GM19395 (cell line): ENCODE measurements at regions not wholly inside any gene's neighbourhood (a gene's known extent, or its start where the extent isn't known, plus 50 kb on each side); places are given as distances from the start of the nearest gene placed in this dataset.
A peak's percentile ranks its signal among the peaks of the same experiment; 100 is the strongest.

ENCODE experiments used
- ATAC-seq: cut with Tn5 transposase; IDR thresholded peaks from one replicate; pipeline ENCODE4 v1.9.1; 2021; ENCODE audit warnings: mild to moderate bottlenecking, moderate library complexity; ENCODE audit not compliant: unreplicated experiment

DNA sequence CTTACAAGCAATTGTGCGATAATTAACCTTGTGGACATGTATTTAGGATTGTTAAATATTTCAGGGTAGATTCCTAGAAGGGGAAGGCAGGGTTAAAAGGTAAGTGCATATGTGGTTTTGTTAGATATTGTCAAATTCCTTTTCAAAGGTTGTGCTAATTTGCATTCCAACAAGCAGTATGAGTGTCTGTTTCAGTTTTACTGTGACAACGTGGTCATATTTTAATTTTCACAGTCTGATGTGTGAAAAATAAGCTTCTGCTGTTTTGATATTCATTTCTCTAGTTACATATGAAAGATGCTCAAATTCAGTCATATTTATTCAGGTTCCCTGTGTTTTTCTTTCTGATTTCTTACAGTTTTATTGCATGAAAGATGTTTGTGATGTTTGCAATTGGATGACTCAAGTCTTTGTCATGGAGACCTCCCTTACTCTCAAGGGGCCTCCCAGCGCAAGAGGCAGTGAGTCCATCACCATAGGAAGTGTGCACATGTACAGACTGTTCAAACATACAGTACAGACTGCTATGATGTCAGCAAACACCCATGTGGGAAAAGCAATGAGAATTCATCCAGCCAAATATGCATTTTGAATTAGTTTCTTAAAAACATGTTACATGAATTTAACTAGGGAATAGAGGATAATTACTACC, 310.8 kb downstream of the GALR1 start:
- ATAC-seq: peak; percentile 86

DNA sequence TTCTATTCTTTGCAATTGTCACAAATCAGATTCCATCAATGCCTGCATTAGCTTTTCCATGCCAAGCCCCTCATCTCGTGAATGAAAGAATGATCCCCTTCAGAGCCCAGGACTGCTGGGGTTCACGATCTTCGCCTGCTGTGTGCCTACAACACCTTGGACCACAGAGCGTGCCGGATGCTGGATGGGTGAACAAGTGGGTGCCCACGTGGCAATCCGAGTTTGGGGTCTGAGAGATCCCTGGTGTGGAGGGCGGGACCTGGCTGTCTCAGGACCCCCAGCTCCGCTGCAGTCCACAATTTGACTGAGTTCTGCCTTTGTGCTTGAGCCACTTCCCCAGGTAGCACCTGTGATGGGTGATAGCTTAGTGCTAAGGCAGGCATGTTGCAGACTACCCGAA, 317.0 kb downstream of the GALR1 start:
- no peak for ATAC-seq

DNA sequence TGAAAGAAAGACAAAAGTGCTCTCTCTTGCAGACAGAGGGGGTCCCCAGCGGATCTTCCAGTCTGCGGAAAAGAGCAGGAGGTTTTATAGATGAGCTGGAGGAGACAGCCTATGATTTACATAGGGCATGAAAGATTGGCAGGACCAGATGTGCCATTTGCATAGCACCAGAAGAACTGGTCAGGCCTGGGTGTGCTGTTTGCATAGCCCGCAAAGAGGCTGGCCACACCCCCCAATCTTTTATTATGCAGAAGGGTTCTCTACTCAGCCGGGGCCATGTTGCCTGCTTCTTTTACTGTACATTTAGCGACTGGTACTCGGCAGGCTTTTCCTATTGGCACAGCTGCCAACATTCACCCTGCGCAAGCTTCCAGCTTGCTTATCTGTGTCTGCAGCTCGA, 317.6 kb downstream of the GALR1 start:
- ATAC-seq: no peak

DNA sequence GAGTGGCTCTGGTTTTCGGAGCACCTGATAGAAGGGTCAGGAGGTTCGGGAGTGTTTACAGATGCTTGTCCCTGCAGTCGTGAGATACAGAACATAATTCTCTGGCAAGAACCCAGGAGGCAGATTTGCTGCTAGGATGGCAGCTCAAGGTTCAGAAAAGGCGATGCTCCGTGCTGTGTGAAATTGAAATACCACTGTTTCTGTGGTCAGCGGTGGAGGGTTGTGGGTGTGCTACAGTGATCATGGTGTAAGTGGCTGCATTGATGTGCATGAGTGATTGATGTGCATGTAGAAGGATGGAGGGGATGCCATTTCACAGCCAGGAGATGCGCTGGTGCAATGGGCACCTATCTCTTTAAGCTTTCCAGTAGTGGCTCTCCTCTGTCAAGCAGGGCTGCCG, 322.1 kb downstream of the GALR1 start:
- no peak for ATAC-seq

DNA sequence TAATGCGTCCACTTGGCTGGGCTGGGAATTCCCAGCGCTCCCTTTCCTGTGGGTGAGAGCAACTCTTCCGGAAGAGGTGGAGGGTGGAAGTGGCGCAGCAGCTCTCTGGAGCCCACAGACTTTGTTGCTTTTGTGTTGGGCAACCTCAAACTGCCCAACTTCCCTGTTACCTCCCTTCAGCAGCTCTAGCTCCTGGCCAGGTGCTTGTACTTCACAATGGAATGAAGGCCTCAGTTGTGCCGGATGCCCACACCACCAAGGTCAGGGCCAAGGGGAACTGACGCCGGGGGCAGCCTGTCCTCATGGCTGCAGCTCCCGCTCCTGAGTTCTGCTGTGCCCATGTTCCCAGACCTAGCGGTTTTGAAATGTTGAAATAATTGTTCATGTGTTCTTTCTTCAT, 322.9 kb downstream of the GALR1 start:
- no peak for ATAC-seq

DNA sequence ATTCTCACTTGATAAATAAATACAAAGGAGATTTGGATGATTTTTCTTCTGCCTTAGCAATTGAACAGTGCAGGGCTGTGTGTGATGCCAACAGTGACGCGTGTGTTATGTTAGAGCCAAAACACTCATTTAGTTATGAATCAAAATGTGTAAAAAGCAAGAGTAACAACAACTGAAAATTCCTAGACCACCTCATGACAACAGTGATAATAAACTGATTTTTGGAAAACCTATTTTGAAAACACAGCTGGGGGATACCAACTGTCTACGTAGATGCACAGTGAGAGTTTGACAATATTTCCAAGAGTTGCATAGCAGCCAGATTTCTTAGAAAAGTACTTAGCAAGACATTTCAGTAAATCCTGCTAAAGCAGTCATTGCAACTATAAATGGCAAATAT, 323.9 kb downstream of the GALR1 start:
- ATAC-seq: no peak

DNA sequence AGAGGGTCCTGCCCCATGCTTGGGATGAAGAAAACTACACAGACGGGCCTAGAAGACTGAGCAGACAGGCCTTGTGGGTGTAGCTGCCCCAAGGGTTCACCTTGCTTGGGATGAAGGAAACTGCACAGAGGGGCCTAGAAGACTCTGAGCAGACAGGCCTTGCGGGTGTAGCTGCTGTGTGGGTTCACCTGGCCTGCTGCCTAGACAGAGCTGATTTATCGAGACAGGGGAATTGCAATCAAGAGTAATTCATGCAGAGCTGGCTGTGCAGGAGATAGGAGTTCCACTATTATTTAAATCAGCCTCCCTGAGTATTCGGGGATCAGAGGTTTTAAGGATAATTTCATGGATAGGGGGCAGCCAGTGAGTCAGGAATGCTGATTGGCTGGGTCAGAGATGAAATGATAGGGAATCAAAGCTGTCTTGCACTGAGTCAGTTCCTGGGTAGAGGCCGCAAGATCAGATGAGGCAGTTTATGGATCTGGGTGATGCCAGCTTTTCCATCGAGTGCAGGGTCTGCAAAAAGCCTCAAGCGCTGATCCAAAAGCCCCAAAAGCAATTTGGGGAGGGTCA, 341.4 kb downstream of the GALR1 start:
- no peak for ATAC-seq

DNA sequence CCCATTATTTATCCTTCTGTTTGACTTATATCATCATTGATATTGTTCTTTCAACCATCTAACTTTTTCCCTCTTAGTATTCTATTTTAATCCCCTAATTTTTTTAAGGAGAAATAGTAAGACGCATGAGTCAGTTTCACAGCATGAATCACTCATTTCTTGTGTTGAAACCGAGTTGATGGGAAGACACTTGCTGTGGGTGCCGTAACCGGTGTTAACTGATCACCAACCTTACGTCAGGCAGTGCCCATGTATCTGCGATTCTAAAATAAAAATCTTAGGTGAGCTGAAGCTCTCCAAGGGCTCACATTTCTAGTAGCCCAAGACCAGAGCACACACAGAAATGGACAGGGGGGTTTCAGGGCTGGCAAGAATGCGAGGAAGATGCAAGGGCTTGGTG, 348.1 kb downstream of the GALR1 start:
- no peak for ATAC-seq

DNA sequence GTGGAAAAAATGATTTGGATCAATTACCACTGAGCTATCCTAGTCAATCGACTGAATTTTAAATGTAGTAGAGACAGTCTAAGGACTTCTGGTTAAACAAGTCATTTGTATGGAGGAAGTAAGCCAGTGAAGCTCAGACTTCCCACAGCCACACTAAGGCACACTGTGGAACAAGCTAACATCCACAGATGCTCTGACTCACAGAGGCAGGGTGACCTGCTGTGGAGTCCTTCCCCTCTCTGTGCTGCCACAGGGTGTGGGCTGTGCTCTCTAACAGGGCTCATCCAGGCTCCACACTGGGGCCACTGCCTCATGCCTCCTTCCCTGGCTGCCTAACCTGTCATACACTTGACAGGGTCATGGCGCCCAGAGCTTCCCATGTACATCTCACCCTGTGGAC, 351.0 kb downstream of the GALR1 start:
- no peak for ATAC-seq

DNA sequence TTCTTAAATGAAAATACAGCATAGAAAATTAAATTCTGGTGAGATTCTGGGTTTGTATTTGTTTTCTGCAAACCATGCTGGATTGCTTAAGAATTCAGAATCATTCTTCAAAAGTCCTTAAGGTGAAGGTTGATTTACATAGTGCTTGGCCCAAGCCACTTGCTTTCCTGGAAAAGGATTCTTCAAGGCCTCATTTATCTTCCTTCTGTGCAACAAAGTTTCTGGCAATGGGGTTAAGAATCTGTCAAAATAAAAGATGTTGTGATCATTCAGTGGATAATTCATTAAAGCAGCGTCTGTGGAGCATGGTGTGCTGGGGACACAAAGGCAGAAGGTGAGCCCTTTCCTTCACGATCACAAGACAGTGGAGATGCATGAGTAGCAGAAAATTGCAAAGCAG, 351.9 kb downstream of the GALR1 start:
- ATAC-seq: no peak

DNA sequence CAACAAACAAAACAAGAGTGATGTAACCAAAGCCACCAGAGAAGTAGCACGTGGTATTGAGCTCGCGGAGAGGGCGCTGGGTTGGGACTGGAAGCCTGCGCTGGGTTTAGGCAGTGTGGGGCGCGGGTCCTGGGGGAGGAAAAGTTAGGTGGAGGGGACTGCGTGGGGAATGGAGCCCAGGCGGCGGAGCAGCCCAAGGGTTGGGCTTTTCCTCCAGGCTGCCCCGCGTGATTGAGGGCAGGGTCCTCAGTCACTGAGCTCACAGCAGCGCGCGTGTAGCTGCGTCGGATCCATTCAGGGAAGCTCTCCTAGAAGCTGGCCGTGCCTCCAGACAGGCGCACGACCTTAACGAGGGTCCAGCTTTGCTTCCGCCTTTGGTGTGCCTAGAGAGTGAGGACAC, 357.4 kb downstream of the GALR1 start:
- no peak for ATAC-seq

DNA sequence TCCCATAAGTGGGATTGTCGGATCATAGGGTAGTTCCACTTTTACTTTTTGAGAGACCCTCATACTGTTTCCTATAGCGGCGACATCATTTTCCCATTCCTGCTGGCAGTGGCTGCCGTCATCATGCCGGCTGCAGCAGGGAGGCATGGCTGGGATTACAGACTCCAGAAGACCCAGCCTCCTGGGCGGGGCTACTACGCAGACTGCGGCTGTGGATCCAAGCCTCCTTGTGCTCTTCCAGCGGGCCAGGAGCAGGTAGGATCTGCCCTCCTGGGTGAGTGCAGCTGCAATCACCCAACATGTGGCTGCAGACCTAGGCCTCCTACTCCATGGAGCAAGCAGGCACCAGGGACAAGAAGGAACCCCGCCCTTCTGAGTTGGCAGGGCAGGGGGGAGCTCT, 359.2 kb downstream of the GALR1 start:
- ATAC-seq: no peak

DNA sequence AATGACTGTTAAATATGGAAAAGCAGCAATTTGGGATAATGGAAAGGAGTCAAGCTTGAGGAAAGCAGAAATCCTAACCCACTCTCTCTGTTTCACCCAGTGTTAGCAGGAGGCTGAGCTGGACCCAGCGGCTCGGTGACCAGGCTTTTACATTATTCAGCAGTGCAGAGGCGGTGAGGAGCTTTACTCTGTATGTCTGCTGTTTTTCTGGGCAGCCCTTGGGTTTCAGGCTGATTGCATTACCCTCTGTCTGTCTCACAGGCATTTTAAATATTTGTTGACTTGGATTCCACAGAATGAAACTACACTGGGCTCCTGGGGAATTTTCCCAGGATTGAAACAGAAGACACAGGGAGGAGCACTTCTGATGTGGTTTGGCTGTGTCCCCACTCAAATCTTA, 368.0 kb downstream of the GALR1 start:
- ATAC-seq: no peak

DNA sequence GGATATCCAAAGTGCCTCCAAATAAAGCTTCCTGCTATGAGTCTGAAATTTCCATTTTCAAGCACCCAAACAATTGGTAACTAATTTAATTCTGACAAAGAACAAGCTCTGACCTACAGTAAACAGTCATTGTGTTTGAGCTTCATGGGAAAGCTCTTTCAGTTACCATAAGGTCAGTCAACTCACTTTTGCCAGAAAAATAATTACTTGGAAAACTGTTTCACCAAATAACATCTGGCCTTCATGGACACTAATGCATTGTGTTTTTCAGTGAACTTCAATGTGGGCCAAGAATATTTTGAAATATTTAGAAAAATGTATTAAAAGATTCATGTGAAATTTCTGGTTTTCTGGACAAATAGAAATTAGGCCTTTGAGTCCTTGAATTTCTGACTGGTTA, 369.9 kb downstream of the GALR1 start:
- ATAC-seq: no peak

DNA sequence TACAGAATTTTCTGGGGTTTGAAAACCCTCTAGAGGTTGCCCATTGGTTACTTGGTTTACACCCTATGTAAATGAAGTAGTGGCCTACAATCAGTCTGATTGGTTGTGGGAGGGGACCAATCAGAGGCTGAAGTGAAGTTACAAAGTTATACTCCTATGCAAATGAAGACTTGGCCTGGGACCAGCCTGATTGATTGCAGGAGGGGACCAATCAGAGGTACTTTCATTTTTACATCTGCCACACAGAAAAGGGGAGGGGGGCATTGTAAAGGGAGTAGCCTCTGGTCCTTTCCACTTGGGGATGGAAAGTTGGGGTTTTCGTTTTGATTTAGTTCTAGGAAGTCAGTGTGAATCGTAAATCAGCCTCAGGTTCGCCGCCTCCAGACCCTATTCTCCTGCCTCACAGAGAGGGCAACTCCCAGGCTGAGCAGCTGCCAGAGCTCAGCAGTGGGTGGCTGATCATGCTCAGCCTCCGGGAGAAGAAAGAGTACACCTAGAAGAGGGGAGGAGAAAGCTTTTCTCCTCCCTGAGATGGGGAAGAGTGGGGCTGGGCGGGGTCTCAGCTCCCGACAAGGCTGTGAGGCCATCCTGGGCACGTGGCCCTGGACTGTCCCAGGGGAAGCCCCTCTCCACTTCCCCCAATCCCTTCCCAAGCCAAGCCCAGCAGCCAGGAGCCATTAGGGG, 372.5 kb downstream of the GALR1 start:
- ATAC-seq: no peak

DNA sequence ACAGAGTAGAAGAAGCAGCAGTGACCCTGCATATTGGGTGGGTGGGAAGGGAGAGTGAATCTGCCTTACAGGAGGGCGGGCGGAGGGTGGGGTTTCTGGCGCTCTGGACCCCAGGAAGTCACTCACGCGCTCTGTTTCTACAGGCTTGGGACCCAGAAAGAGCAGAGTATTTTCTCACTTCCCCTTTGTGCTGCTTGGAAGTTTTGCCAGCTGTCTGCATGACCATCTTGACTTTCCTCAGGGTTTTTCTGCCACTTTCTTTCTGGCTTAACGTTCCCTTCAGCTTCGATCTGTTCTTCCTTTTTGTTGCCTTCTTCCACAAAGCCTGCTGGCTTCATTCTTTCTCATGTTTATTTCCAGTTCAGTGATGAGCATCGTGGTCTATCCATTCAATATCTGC, 383.1 kb downstream of the GALR1 start:
- ATAC-seq: peak; percentile 91

DNA sequence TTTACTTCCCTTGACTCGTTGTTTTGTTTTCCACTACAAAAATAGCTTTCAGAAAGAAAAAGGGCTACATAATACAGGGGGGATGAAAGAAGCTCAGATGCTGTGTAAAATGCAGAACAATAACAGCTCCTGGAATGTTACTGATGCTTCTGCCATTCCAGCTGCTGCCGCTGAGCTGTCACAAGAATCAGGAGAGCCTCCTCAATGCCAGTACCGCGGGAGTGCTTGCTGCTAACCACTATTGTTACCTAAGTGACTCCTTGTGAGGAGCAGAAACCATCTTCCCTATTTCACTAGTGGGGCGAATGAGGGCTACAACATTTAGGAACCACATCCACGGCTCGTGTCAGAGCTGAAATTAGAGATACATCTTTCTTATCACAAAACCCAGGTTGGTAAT, 384.8 kb downstream of the GALR1 start:
- no peak for ATAC-seq

DNA sequence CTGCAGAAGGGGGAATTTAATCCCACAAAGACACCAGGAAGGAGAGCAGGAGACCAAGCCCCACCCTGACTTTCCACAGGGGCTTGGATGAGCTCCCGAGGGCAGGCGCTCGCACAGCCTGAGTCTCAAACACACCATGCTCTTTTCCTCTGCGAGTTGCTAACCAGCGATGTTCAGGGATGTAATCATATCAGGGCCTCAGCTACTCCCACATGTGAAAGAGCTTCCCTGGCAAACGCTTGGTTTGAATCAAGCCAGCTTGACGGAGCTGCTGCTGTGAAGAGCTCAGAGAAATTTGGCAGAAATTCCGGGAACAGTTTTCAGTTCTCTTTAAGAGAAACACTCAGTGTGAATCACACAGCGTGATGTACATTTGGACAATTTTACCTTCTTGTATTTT, 385.8 kb downstream of the GALR1 start:
- ATAC-seq: no peak

DNA sequence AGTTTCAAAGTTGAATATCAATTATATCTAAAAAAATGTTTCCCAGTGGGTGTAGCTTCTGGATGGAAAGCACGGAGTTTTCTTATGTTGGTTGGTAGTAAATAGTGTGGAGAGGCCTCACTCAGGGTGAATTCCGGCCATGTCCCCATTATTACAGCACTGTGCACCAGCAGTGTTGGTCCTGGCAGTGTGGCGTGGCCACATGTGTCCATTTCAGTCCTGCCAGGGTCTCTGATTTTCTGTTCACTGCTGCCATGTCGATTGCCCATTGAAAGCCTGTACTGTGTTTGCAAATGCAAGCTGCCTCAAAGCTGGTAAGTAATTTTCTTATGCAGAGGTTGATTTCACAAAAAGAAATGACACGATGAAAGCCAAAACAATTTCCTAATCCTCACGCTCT, 386.2 kb downstream of the GALR1 start:
- ATAC-seq: no peak

DNA sequence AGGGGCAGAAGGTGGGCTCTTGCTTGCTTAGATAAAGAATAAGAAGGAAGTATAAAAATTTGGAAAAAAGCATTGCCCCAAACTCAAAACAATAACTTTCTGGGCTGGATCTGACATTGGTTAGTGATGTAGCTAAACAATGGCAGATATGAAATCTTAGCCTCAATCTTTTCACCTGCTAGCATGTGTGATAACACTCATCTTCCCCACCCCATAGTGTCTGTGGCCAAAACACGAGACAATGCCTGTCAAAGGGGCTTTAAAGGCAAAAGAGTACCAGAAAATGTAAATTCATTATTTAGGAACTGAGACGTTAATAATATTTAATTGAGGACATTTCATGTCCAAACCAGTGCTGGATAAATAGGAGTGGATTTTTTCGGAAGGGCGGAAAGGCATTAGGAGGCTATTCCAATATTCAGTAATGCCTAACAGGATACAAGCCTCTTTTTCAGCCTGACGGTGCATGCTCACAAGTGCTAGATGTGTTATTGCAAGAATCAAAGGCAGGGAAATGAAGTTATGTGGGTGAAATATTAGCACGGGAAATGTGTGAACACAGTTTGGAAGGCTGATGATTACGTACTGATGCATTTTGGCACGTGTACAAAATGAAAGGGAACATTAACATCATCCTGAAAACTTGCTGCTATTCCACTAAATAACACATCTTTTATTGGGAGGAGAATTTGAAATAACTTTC, 395.7 kb downstream of the GALR1 start:
- no peak for ATAC-seq

DNA sequence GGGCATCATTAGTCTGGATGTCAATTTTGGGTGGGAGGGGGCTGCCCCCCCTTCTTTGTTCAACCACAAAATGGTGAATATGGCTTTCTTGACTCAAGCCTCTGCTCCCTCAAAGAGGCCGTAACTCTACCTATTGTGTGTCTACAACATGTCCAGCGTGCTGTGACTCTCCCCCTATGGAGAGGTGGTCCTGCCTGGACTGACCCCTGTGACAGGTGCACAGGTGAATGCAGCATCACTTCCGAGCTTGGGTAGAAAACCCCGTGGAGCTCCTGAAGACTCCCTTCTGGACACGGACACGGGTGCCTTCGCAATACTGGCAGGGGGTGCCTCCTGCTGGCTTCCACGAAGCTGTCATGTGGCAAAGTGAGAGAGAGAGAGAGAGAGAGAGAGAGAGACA, 397.8 kb downstream of the GALR1 start:
- ATAC-seq: no peak

DNA sequence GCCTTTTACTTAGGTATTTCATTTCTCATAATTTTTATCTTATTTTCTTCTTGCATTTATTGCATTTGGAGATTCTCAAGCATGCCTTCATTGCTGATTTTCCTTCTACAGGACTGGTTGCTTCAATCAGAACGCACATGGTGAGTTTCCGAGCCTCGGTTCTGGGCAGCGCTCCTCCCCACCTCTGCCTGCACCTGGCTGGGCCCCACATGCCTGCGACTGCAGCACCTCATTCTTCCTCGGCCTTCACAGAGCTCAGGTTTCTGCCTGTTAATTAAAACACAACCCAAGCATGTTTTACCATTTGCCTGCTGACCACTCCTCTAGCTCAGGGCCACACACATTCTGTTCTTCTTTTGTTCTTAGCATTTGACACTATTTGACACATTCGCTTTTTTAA, 398.8 kb downstream of the GALR1 start:
- no peak for ATAC-seq
